ENCODE measurements at regions not wholly inside any gene's neighbourhood (a gene's known extent, or its start where the extent isn't known, plus 50 kb on each side); places are given as distances from the start of the nearest gene placed in this dataset.

DNA sequence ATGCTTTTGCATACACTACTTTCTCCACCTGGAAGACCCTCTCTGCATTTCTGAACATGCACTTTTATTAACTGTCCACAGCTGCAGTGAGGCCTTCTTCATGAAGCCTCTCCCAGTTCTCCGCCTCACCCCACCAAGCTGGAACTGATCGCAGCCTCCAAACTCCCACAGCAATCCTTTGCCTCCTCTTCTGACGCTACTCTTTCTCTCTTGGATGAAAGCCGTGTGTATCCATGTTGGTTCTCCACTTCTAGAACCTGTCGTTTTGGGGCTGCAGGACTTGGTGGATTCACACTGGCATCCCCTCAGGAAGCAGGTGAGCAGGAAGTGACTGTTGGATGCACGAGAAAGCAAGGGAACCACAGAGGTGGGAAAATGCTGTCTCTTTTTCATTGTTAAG lies 288.6 kb downstream of the MYCN start:
- H3K4me3 ChIP-seq (ENCODE audit: insufficient read length, low read depth): no peak overlapping the region
- TF ChIP-seq YY1 (IDR thresholded peaks at IDR 0.05; ENCODE audit: insufficient read depth, insufficient read length) (no peak), SUZ12 (IDR thresholded peaks at IDR 0.05; ENCODE audit: extremely low read depth, insufficient read depth, insufficient read length) (no peak)
- H3K27me3 ChIP-seq (ENCODE audit: insufficient read depth, insufficient read length): no peaks in the 10 kb centered on the region
- H3K36me3 ChIP-seq (ENCODE audit: insufficient read depth, insufficient read length, low read length): no peaks in the 10 kb centered on the region
- H3K9me3 ChIP-seq (ENCODE audit: insufficient read depth, low read length): no peaks in the 10 kb centered on the region
- DNase-seq (ENCODE audit: low read depth, low spot score): no peak
- H3K9ac ChIP-seq (ENCODE audit: insufficient read length, low read depth): no peak overlapping the region
- H3K4me1 ChIP-seq (ENCODE audit: insufficient read depth, insufficient read length): peaks cover 3% of the 10 kb centered on the region

DNA sequence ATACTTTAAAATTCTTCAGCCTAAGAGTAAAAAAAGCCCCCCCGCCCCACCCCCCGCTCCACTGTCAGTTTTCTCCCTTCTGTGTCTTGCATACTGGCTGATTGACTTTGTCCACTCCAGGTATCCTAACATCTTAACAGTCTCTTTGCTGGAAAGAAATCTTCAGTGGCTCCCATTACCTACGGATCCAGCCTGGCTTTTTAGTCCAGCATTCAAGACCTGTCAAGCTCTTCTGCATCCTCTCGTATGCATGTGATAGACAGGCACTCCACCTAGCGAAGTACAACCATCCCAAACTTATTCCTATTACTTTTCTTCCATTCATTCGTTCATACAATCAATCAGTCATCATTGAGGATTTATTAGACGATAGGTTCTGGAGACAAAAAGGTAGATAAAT lies 288.1 kb downstream of the MYCN start:
- TF ChIP-seq SUZ12 (IDR thresholded peaks at IDR 0.05; ENCODE audit: extremely low read depth, insufficient read depth, insufficient read length): no peak
- no peak for TF ChIP-seq ZNF274 (IDR thresholded peaks at IDR 0.05; ENCODE audit: low read depth, low read length)
- no peak for TF ChIP-seq YY1 (IDR thresholded peaks at IDR 0.05; ENCODE audit: insufficient read depth, insufficient read length)
- Histone ChIP-seq H3K36me3 (ENCODE audit: insufficient read depth, insufficient read length, low read length) (no peaks in the 10 kb centered on the region), H3K4me1 (ENCODE audit: insufficient read depth, insufficient read length) (peaks cover 7% of the 10 kb centered on the region)

DNA sequence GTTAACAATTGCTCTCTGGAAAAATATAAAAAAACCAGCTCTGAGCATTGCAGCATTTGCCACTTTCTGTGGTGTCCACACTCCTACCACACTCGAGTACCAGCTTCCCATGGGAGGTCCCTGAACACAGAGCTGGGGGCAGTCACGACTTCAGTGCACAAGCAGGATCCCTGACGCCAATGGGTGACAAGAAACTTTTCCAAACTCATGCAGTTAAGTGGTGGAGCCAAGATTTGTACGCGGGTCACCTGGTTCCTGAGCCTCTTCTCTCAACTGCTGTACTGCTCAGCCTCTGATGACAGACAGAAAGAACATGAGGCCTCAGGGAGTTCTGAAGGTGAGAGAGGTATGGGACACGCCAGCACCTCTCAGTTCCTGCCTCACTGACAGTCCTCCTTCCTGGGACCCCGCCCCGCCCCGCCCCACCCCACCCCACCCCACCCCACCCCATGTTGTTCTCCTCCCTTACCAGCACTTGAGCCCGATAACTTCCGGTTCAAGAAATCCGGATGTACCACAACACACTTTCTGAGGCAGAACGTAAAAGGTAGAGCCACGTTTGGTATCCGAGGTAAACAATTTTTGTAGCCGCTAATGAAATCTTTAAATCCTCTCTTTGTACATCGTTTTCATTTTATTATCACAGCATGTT lies 287.6 kb downstream of the MYCN start:
- H3K9me3 ChIP-seq (ENCODE audit: insufficient read depth, low read length): no peaks in the 10 kb centered on the region
- no peak overlapping the region for H3K9ac ChIP-seq (ENCODE audit: insufficient read length, low read depth)
- H3K27me3 ChIP-seq (ENCODE audit: insufficient read depth, insufficient read length): no peaks in the 10 kb centered on the region
- no peak for DNase-seq (ENCODE audit: low read depth, low spot score)
- peaks cover 9% of the 10 kb centered on the region for H3K4me1 ChIP-seq (ENCODE audit: insufficient read depth, insufficient read length)
- no peaks in the 10 kb centered on the region for H3K36me3 ChIP-seq (ENCODE audit: insufficient read depth, insufficient read length, low read length)
- TF ChIP-seq ZNF274 (IDR thresholded peaks at IDR 0.05; ENCODE audit: low read depth, low read length): no peak
- no peak for TF ChIP-seq YY1 (IDR thresholded peaks at IDR 0.05; ENCODE audit: insufficient read depth, insufficient read length)
- no peak for TF ChIP-seq SUZ12 (IDR thresholded peaks at IDR 0.05; ENCODE audit: extremely low read depth, insufficient read depth, insufficient read length)
- no peak overlapping the region for H3K4me3 ChIP-seq (ENCODE audit: insufficient read length, low read depth)

More for the DNA sequence above, 288.1 kb downstream of the MYCN start:
- Histone ChIP-seq H3K27me3 (ENCODE audit: insufficient read depth, insufficient read length) (no peaks in the 10 kb centered on the region), H3K4me3 (ENCODE audit: insufficient read length, low read depth) (no peak overlapping the region), H3K9me3 (ENCODE audit: insufficient read depth, low read length) (no peaks in the 10 kb centered on the region), H3K9ac (ENCODE audit: insufficient read length, low read depth) (no peak overlapping the region)
- DNase-seq (ENCODE audit: low read depth, low spot score): no peak

DNA sequence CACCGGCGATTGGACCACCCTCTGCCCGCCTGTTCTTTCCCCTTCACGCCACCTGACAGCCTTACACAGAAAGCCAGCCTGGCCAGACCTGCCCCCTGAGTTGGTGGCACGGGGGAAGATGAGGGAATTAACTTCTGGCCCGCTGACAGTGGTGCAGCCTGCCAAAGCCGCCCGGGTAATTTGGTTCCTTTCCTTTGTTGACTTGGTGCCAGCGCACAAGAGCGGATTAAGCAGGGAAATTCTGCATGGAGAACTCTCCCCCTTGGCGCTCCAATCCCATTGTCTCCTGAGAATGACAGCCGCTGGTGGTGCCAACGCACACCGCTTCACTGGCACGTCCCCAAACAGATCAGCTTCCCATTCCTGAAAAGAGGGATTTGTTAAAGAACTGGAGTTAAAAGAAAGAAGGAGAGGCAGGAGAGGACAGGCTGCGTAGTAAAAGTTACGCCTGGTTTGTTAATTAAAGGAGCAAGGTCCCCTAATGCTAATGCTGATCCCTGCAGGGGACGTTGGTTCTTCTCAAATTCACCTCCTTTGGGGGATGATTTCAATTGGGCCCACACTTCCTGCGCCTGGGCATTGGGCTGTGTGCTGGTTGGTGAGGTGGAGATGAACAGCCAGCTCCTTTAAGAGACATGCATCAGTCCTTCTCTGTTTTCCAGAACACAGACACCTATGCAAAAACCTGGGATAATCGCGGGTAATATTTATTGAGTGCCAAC lies 286.8 kb downstream of the MYCN start:
- Histone ChIP-seq H3K9me3 (ENCODE audit: insufficient read depth, low read length) (no peaks in the 10 kb centered on the region), H3K4me1 (ENCODE audit: insufficient read depth, insufficient read length) (peaks cover 9% of the 10 kb centered on the region), H3K36me3 (ENCODE audit: insufficient read depth, insufficient read length, low read length) (no peaks in the 10 kb centered on the region), H3K4me3 (ENCODE audit: insufficient read length, low read depth) (no peak overlapping the region), H3K27me3 (ENCODE audit: insufficient read depth, insufficient read length) (no peaks in the 10 kb centered on the region), H3K9ac (ENCODE audit: insufficient read length, low read depth) (no peak overlapping the region)
- no peak for DNase-seq (ENCODE audit: low read depth, low spot score)
- TF ChIP-seq YY1 (IDR thresholded peaks at IDR 0.05; ENCODE audit: insufficient read depth, insufficient read length): no peak

DNA sequence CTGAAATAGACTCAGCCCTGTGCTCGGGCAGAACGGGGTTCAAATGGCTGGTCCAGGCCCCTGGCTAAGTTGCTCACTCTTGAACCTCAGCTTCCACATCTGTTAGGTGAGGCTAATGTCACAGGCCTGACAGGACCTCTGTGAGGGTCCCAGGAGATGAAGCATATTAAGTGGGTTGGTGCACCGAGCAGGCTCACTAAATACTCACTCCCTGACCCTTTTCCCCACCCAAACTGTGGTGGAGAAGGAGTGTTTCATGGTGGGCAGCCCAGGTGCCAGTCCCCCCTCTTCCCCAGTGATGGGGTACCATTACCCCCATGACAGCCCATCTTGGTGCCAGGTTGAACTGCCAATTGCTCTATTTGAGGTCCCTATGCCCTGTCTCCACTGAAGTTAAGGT lies 286.0 kb downstream of the MYCN start:
- Histone ChIP-seq H3K4me3 (ENCODE audit: insufficient read length, low read depth) (no peak overlapping the region), H3K27me3 (ENCODE audit: insufficient read depth, insufficient read length) (no peaks in the 10 kb centered on the region), H3K4me1 (ENCODE audit: insufficient read depth, insufficient read length) (peaks cover 9% of the 10 kb centered on the region)

DNA sequence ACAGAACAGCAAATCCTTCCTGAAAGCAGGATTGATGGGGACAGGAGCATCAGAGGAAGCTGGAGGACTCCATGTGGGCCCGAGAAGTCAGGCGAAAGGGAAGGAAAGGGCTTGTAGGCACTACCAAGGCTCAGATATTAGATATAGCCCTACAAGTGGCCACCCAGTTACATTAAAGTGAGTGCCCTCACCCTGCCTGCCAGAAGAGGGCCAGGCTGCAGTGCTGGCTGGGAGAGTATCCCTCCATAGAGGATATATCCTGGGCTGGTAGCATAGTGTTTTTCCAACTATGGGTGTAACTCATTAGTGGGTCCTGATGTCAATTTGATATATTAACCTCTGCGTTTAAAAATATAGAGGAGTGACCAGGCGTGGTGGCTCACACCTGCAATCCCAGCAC lies 285.2 kb downstream of the MYCN start:
- DNase-seq (ENCODE audit: low read depth, low spot score): no peak
- H3K9ac ChIP-seq (ENCODE audit: insufficient read length, low read depth): no peak overlapping the region
- no peak overlapping the region for H3K4me3 ChIP-seq (ENCODE audit: insufficient read length, low read depth)
- no peaks in the 10 kb centered on the region for H3K36me3 ChIP-seq (ENCODE audit: insufficient read depth, insufficient read length, low read length)
- no peak for TF ChIP-seq SUZ12 (IDR thresholded peaks at IDR 0.05; ENCODE audit: extremely low read depth, insufficient read depth, insufficient read length)
- TF ChIP-seq ZNF274 (IDR thresholded peaks at IDR 0.05; ENCODE audit: low read depth, low read length): no peak
- no peak for TF ChIP-seq YY1 (IDR thresholded peaks at IDR 0.05; ENCODE audit: insufficient read depth, insufficient read length)
- no peaks in the 10 kb centered on the region for H3K9me3 ChIP-seq (ENCODE audit: insufficient read depth, low read length)
- no peaks in the 10 kb centered on the region for H3K27me3 ChIP-seq (ENCODE audit: insufficient read depth, insufficient read length)
- peaks cover 9% of the 10 kb centered on the region for H3K4me1 ChIP-seq (ENCODE audit: insufficient read depth, insufficient read length)

More for the DNA sequence above, 286.0 kb downstream of the MYCN start:
- Histone ChIP-seq H3K36me3 (ENCODE audit: insufficient read depth, insufficient read length, low read length) (no peaks in the 10 kb centered on the region), H3K9me3 (ENCODE audit: insufficient read depth, low read length) (no peaks in the 10 kb centered on the region), H3K9ac (ENCODE audit: insufficient read length, low read depth) (no peak overlapping the region)
- TF ChIP-seq YY1 (IDR thresholded peaks at IDR 0.05; ENCODE audit: insufficient read depth, insufficient read length) (no peak), ZNF274 (IDR thresholded peaks at IDR 0.05; ENCODE audit: low read depth, low read length) (no peak), SUZ12 (IDR thresholded peaks at IDR 0.05; ENCODE audit: extremely low read depth, insufficient read depth, insufficient read length) (no peak)
- no peak for DNase-seq (ENCODE audit: low read depth, low spot score)

DNA sequence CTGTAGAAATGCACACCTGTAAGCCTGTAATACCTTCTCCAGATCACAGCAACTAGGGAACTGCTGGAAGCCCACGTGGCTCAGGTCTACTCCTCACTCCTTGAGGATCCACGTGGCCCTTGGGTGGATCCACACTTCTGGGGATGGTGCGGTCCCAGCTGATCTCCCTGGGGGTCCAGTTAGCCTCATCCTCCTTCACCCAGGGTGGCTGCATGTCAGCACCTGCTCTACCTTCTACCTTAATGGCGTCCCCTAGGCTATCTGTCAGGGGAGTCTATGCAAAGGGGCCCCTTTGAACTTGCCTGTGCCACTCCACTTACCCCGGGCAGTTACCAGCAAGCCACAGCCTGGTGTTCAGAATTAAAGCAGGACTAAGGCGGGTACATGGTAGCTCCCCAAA lies 284.7 kb downstream of the MYCN start:
- DNase-seq (ENCODE audit: low read depth, low spot score): no peak
- no peaks in the 10 kb centered on the region for H3K9me3 ChIP-seq (ENCODE audit: insufficient read depth, low read length)
- H3K9ac ChIP-seq (ENCODE audit: insufficient read length, low read depth): no peak overlapping the region
- peaks cover 9% of the 10 kb centered on the region for H3K4me1 ChIP-seq (ENCODE audit: insufficient read depth, insufficient read length)
- H3K4me3 ChIP-seq (ENCODE audit: insufficient read length, low read depth): no peak overlapping the region
- TF ChIP-seq YY1 (IDR thresholded peaks at IDR 0.05; ENCODE audit: insufficient read depth, insufficient read length): no peak
- TF ChIP-seq SUZ12 (IDR thresholded peaks at IDR 0.05; ENCODE audit: extremely low read depth, insufficient read depth, insufficient read length): no peak
- no peak for TF ChIP-seq ZNF274 (IDR thresholded peaks at IDR 0.05; ENCODE audit: low read depth, low read length)
- H3K36me3 ChIP-seq (ENCODE audit: insufficient read depth, insufficient read length, low read length): no peaks in the 10 kb centered on the region
- no peaks in the 10 kb centered on the region for H3K27me3 ChIP-seq (ENCODE audit: insufficient read depth, insufficient read length)
